HepG2 (cell line): ENCODE measurements at regions not wholly inside any gene's neighbourhood (a gene's known extent, or its start where the extent isn't known, plus 50 kb on each side); places are given as distances from the start of the nearest gene placed in this dataset.

Experiments used
- ATAC-seq: fragments of 200-7000 bp; cut with Tn5 transposase; 3 replicates; pipeline ENCODE4 v1.9.1; 2020; ENCODE audit warnings: mild to moderate bottlenecking, moderate library complexity
- BruUV-seq: library from RNA; stranded (reverse); fragments of 400-500 nt; replicated peaks from 2 replicates; lab custom pipeline; 2021; lab: Mats Ljungman, UMichigan
- CTCF ChIA-PET: fragments of 300-600 bp; formaldehyde crosslinking; extraction: SDS; loops from one replicate; lab custom pipeline; 2021; ENCODE audit warnings: low total read pairs, inconsistent platforms, low intra/inter-chr PET ratio; lab: Yijun Ruan, JAX
- POLR2A ChIA-PET: fragments of 350-600 bp; sonication (Branson Sonifier 250); formaldehyde crosslinking; loops from one replicate; lab custom pipeline; 2020; ENCODE audit warnings: antibody characterized with exemption, inconsistent platforms; lab: Yijun Ruan, JAX
- DNase-seq: peaks from one replicate; pipeline ENCODE4 v3.0.0-alpha.2; 2015; ENCODE audit warnings: low spot score
- FAIRE-seq: peaks from 3 replicates; lab custom pipeline; 2011; peaks lifted over from hg19 to GRCh38; lab: Jason Lieb, UNC
- H2AFZ ChIP-seq: one replicate; pipeline ENCODE4 v1.6.1; 2011; ENCODE audit warnings: low read length, inconsistent platforms
- H3K27ac ChIP-seq: fragments of 300-600 bp; 3 replicates; pipeline ENCODE4 v1.8.0; 2011; ENCODE audit warnings: mixed run types, mild to moderate bottlenecking, mixed read lengths, low read length, inconsistent platforms; ENCODE audit not compliant: insufficient read depth; ENCODE audit errors: extremely low read length
- H3K27me3 ChIP-seq, 2 experiments: fragments of 200-600 bp in 1 of 2; 2 replicates in 1 of 2; 3 replicates in 1 of 2; pipeline versions ENCODE4 v1.6.0 to v1.8.0; 2011; ENCODE audit warnings: low read length in 2 of 2, mild to moderate bottlenecking in 2 of 2, moderate library complexity in 2 of 2, inconsistent platforms in 1 of 2; ENCODE audit not compliant: insufficient read depth in 2 of 2, control insufficient read depth in 1 of 2
- H3K36me3 ChIP-seq, 2 experiments: fragments of 200-600 bp in 1 of 2; replicated peaks in 1 of 2; 2 replicates in 1 of 2; 3 replicates in 1 of 2; pipeline versions ENCODE4 v1.5.1 to v1.8.0; 2011; ENCODE audit warnings: low read length in 2 of 2, inconsistent platforms in 1 of 2; ENCODE audit not compliant: insufficient read depth in 2 of 2, control insufficient read depth in 1 of 2
- H3K4me1 ChIP-seq: 2 replicates; pipeline ENCODE4 v1.5.1; 2012; ENCODE audit warnings: low read length, inconsistent platforms; ENCODE audit not compliant: insufficient read depth
- H3K4me2 ChIP-seq: 2 replicates; pipeline ENCODE4 v1.6.0; 2011; ENCODE audit warnings: low read depth, low read length, inconsistent platforms
- H3K4me3 ChIP-seq, 3 experiments: fragments of 200-600 bp in 1 of 3; sonication (generic), shearing (Covaris generic) in 1 of 3; replicated peaks in 1 of 3; 2 replicates each; pipeline ENCODE4 v1.5.1; 2011 to 2016; ENCODE audit warnings: low read length in 3 of 3, inconsistent platforms in 2 of 3, low read depth in 2 of 3, mild to moderate bottlenecking in 2 of 3, control low read depth in 1 of 3, mixed read lengths in 1 of 3; ENCODE audit not compliant: insufficient read depth in 1 of 3
- H3K79me2 ChIP-seq: one replicate; pipeline ENCODE4 v1.6.1; 2011; ENCODE audit warnings: low read length, inconsistent platforms; ENCODE audit not compliant: insufficient read depth
- H3K9ac ChIP-seq: 2 replicates; pipeline ENCODE4 v1.6.0; 2011; ENCODE audit warnings: mild to moderate bottlenecking, low read depth, low read length, inconsistent platforms; ENCODE audit not compliant: insufficient read depth
- H3K9me3 ChIP-seq: 2 replicates; pipeline ENCODE4 v1.5.1; 2012; ENCODE audit warnings: mild to moderate bottlenecking, low read length
- H4K20me1 ChIP-seq: 2 replicates; pipeline ENCODE4 v1.6.0; 2011; ENCODE audit warnings: inconsistent platforms, mild to moderate bottlenecking, low read length, moderate library complexity; ENCODE audit not compliant: insufficient read depth
- AGO2 ChIP-seq: fragments of 200-400 bp; formaldehyde crosslinking; optimal IDR thresholded peaks from 2 replicates; pipeline ENCODE3; 2017; ENCODE audit warnings: mild to moderate bottlenecking, low read depth, low read length, moderate library complexity
- ATF2 ChIP-seq: sonication (generic); formaldehyde crosslinking; IDR thresholded peaks from 2 replicates; pipeline ENCODE4 v1.4.0; 2020; ENCODE audit warnings: missing genetic modification reagents
- CBX1 ChIP-seq: IDR thresholded peaks from one replicate; pipeline ENCODE4 v1.6.1; 2016; ENCODE audit warnings: antibody characterized with exemption, low read depth
- KAT7 ChIP-seq: IDR thresholded peaks from 2 replicates; pipeline ENCODE4 v1.6.1; 2018; ENCODE audit warnings: borderline replicate concordance, missing compliant biosample characterization
- MED8 ChIP-seq: sonication (generic); formaldehyde crosslinking; IDR thresholded peaks from 2 replicates; pipeline ENCODE4 v1.8.1; 2023; ENCODE audit warnings: mild to moderate bottlenecking, missing genetic modification reagents; ENCODE audit not compliant: insufficient replicate concordance
- MXD4 ChIP-seq: IDR thresholded peaks from 2 replicates; pipeline ENCODE4 v1.6.1; 2016; ENCODE audit warnings: mild to moderate bottlenecking, missing biosample characterization, missing genetic modification reagents
- PHF20 ChIP-seq: sonication (generic); formaldehyde crosslinking; IDR thresholded peaks from 2 replicates; pipeline ENCODE4 v1.5.0; 2020; ENCODE audit warnings: mild to moderate bottlenecking, missing genetic modification reagents
- PREB ChIP-seq: sonication (generic); formaldehyde crosslinking; IDR thresholded peaks from 2 replicates; pipeline ENCODE4 v1.4.0; 2020; ENCODE audit warnings: missing genetic modification reagents
- PRPF4 ChIP-seq: fragments of 200-400 bp; formaldehyde crosslinking; IDR thresholded peaks from 2 replicates; pipeline ENCODE4 v1.6.1; 2016; ENCODE audit warnings: low read length, low read depth; ENCODE audit not compliant: poor library complexity, severe bottlenecking
- SCMH1 ChIP-seq: sonication (generic); formaldehyde crosslinking; IDR thresholded peaks from 2 replicates; pipeline ENCODE4 v1.9.0; 2021; ENCODE audit warnings: missing genetic modification reagents, mild to moderate bottlenecking, borderline replicate concordance
- ZBTB33 ChIP-seq: sonication (generic); formaldehyde crosslinking; IDR thresholded peaks from 2 replicates; pipeline ENCODE4 v1.4.0; 2020; ENCODE audit warnings: missing genetic modification reagents
- ZFX ChIP-seq: sonication (generic); formaldehyde crosslinking; IDR thresholded peaks from 2 replicates; pipeline ENCODE4 v1.4.0; 2020; ENCODE audit warnings: mild to moderate bottlenecking, low read depth, missing genetic modification reagents, moderate library complexity
- ZIK1 ChIP-seq: sonication (generic); formaldehyde crosslinking; IDR thresholded peaks from 2 replicates; pipeline ENCODE4 v1.5.0; 2020; ENCODE audit warnings: mild to moderate bottlenecking, low read depth, missing genetic modification reagents, borderline replicate concordance
- ZNF264 ChIP-seq: sonication (generic); formaldehyde crosslinking; IDR thresholded peaks from 2 replicates; pipeline ENCODE4 v1.4.0; 2020; ENCODE audit warnings: missing genetic modification reagents
- ZNF350 ChIP-seq: sonication (generic); formaldehyde crosslinking; IDR thresholded peaks from 2 replicates; pipeline ENCODE4 v1.4.0; 2020; ENCODE audit warnings: mild to moderate bottlenecking, low read depth, missing genetic modification reagents, borderline replicate concordance
- ZNF547 ChIP-seq: sonication (generic); formaldehyde crosslinking; IDR thresholded peaks from 2 replicates; pipeline ENCODE4 v1.5.1; 2020; ENCODE audit warnings: mild to moderate bottlenecking, missing genetic modification reagents
- ZNF660 ChIP-seq: sonication (generic); formaldehyde crosslinking; IDR thresholded peaks from 2 replicates; pipeline ENCODE4 v1.5.1; 2020; ENCODE audit warnings: mild to moderate bottlenecking, low read depth, missing genetic modification reagents, borderline replicate concordance
- ZNF746 ChIP-seq: sonication (generic); formaldehyde crosslinking; IDR thresholded peaks from 2 replicates; pipeline ENCODE4 v1.8.0; 2022; ENCODE audit warnings: mild to moderate bottlenecking, missing genetic modification reagents
- WGBS: methylation state at CpG from one replicate; pipeline ENCODE4 v1.1.6; 2017; ENCODE audit warnings: low lambda C conversion rate; 5-methylcytosine and 5-hydroxymethylcytosine counted together
- in situ Hi-C: cut with HindIII; loops from 2 replicates; pipeline ENCODE4 v1.10.0; 2017; ENCODE audit warnings: low pct_unique_long_range_greater_than_20kb; ENCODE audit not compliant: extremely low pct_ligation_motif_present
- intact Hi-C: fragments of 100-400 bp; cut with micrococcal nuclease; formaldehyde crosslinking; loops from one replicate; pipeline ENCODE4 v1.10.0; 2022; ENCODE audit not compliant: unreplicated experiment
- TF ChIP-seq, protein P1 (sequence below): sonication (generic); formaldehyde crosslinking; IDR thresholded peaks from 2 replicates; pipeline ENCODE4 v1.4.0; 2020; ENCODE audit warnings: missing genetic modification reagents, borderline replicate concordance

DNA sequence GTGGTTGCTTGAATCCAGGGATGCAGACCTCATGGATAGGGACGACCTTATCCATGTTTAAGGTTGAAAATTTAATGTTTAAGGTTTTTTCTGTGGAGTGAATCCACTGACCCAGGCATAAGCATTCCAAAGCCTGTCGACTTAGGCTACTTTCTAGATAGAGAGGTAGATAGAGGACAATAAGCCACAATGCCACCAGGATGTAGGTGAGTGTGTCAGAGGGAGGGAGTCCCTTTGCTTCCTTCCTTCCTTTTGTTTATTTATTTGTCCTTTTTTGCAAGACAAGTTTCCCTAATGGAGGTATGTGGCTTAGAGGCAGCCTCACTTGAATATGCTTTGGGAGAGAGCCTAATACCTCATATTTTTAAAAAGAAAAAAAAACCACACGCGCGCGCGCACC is 834.2 kb upstream of the SOX9 start:
- H3K27ac ChIP-seq: no peak overlapping the region
- DNase-seq: no peak
- no peak for TF ChIP-seq ZFX (CRISPR knock-in tag)
- no peak for TF ChIP-seq PHF20 (CRISPR knock-in tag)
- TF ChIP-seq ZNF547: no peak
- TF ChIP-seq SCMH1 (CRISPR knock-in tag): no peak
- TF ChIP-seq ZNF746 (CRISPR knock-in tag): no peak
- no peak for TF ChIP-seq ATF2
- TF ChIP-seq PREB: no peak
- no peak for TF ChIP-seq ZIK1 (CRISPR knock-in tag)
- TF ChIP-seq MED8: no peak
- TF ChIP-seq PRPF4: no peak
- no peak for TF ChIP-seq MXD4
- TF ChIP-seq ZNF660 (CRISPR knock-in tag): no peak
- TF ChIP-seq ZNF264 (CRISPR knock-in tag): no peak
- TF ChIP-seq, protein P1, sequence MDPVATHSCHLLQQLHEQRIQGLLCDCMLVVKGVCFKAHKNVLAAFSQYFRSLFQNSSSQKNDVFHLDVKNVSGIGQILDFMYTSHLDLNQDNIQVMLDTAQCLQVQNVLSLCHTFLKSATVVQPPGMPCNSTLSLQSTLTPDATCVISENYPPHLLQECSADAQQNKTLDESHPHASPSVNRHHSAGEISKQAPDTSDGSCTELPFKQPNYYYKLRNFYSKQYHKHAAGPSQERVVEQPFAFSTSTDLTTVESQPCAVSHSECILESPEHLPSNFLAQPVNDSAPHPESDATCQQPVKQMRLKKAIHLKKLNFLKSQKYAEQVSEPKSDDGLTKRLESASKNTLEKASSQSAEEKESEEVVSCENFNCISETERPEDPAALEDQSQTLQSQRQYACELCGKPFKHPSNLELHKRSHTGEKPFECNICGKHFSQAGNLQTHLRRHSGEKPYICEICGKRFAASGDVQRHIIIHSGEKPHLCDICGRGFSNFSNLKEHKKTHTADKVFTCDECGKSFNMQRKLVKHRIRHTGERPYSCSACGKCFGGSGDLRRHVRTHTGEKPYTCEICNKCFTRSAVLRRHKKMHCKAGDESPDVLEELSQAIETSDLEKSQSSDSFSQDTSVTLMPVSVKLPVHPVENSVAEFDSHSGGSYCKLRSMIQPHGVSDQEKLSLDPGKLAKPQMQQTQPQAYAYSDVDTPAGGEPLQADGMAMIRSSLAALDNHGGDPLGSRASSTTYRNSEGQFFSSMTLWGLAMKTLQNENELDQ (CRISPR knock-in tag): no peak
- TF ChIP-seq ZNF350 (CRISPR knock-in tag): no peak
- TF ChIP-seq ZBTB33 (CRISPR knock-in tag): no peak
- no peak for TF ChIP-seq KAT7 (CRISPR knock-in tag)
- no peak for TF ChIP-seq CBX1
- TF ChIP-seq AGO2: no peak
- TF ChIP-seq, all 625 proteins: peak for 0
- no peak overlapping the region for H3K4me2 ChIP-seq
- ATAC-seq: no peak
- no peak for FAIRE-seq
- H2AFZ ChIP-seq: no peak overlapping the region
- H3K9ac ChIP-seq: no peak overlapping the region
- H3K4me3 ChIP-seq: no peak overlapping the region
- in situ Hi-C loops (no loop called here), intact Hi-C loops (no loop called here)
- no TSS peak for BruUV-seq
- CTCF ChIA-PET: no interaction called here
- POLR2A ChIA-PET: no interaction called here
- 66% methylated on average over 7 of the region's 7 CpGs for WGBS
- no peaks in the 10 kb centered on the region for H3K36me3 ChIP-seq
- no peaks in the 10 kb centered on the region for H3K27me3 ChIP-seq
- peaks cover 58% of the 10 kb centered on the region for H3K9me3 ChIP-seq
- no peaks in the 10 kb centered on the region for H4K20me1 ChIP-seq
- no peaks in the 10 kb centered on the region for H3K79me2 ChIP-seq
- no peaks in the 10 kb centered on the region for H3K4me1 ChIP-seq
